ENCODE measurements at regions not wholly inside any gene's neighbourhood (a gene's known extent, or its start where the extent isn't known, plus 50 kb on each side); places are given as distances from the start of the nearest gene placed in this dataset.

DNA sequence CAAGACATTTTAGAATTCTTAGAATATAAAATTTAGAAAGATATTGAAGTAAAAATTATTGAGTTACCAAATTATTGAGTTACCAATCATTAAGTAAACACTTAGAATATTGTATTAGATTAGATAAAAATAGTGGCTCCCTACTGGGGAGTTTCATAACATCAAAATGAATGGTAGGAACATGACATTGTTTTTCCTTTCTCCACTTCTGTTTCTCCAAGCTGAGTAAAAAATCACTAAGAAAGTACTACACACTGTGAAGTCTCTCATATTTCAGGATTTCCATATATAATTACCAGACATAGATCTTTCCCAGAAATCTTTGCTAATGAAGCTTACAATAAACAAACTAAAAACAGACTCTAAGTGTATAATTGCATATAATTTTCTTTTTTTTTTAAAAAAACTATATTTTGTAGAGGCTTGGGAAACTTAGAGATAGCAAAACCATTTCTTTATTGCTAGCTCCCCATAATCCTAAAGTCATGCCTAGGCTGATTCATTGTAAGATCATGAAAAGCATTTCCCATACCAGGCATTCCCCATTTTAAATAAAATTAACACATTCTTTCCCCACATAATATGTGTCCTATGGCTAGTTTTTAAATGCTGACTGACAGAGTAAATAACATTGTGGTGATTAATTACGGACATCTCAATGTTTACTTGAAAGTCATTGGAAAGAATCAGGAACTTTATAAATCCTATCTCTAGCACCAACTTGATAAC lies 1408.7 kb upstream of the GOT2 start:
- no peak for TF ChIP-seq CTCF (IDR thresholded peaks at IDR 0.05 in 4 of 5, conservative IDR thresholded peaks at IDR 0.05 in 1 of 5)
- no peak for TF ChIP-seq POLR2A (IDR thresholded peaks at IDR 0.05)
